HEK293 (cell line): ENCODE measurements at regions not wholly inside any gene's neighbourhood (a gene's known extent, or its start where the extent isn't known, plus 50 kb on each side); places are given as distances from the start of the nearest gene placed in this dataset.
A peak's percentile ranks its signal among the peaks of the same experiment; 100 is the strongest.

Experiments
- CTCF ChIA-PET: fragments of 350-600 bp; formaldehyde crosslinking; extraction: SDS; loops from one replicate; lab custom pipeline; 2021; ENCODE audit warnings: antibody characterized with exemption; lab: Yijun Ruan, JAX
- POLR2A ChIA-PET: fragments of 300-600 bp; formaldehyde crosslinking; extraction: SDS; loops from one replicate; lab custom pipeline; 2020; ENCODE audit warnings: antibody characterized with exemption, inconsistent platforms; lab: Yijun Ruan, JAX
- H3K27ac ChIP-seq: fragments of 200-500 bp; sonication (Bioruptor generic); 2 replicates; pipeline ENCODE4 v1.5.1; 2014; ENCODE audit warnings: low read depth, low read length, control low read depth, inconsistent platforms; ENCODE audit errors: extremely low read depth
- H3K36me3 ChIP-seq, 2 experiments: fragments of 200-500 bp in 1 of 2; sonication (Bioruptor generic) in 1 of 2; 1 replicate in 1 of 2; 2 replicates in 1 of 2; pipeline ENCODE4 v1.5.1; 2014 to 2017; ENCODE audit warnings: inconsistent platforms in 2 of 2, low read length in 2 of 2; ENCODE audit not compliant: control insufficient read depth in 2 of 2, insufficient read depth in 1 of 2
- H3K4me1 ChIP-seq: fragments of 200-500 bp; sonication (Bioruptor generic); 2 replicates; pipeline ENCODE4 v1.5.1; 2014; ENCODE audit warnings: mild to moderate bottlenecking, low read length, inconsistent platforms; ENCODE audit not compliant: control insufficient read depth, insufficient read depth
- H3K4me3 ChIP-seq: 2 replicates; pipeline ENCODE4 v1.5.1; 2011; ENCODE audit warnings: low read depth, mild to moderate bottlenecking, control low read depth, low read length, moderate library complexity
- H3K9me3 ChIP-seq: fragments of 200-500 bp; sonication (Bioruptor generic); 2 replicates; pipeline ENCODE4 v1.5.1; 2014; ENCODE audit warnings: low read depth, low read length, inconsistent platforms; ENCODE audit not compliant: control insufficient read depth, insufficient read depth
- EGR2 ChIP-seq: fragments of 450-650 bp; formaldehyde crosslinking; IDR thresholded peaks from 2 replicates; pipeline ENCODE4 v1.5.1; 2016; ENCODE audit warnings: low read depth, missing biosample characterization, missing genetic modification characterization
- GLI2 ChIP-seq: fragments of 450-650 bp; formaldehyde crosslinking; IDR thresholded peaks from 2 replicates; pipeline ENCODE4; 2017; ENCODE audit warnings: missing biosample characterization, missing genetic modification characterization, low read depth, borderline replicate concordance
- GLIS1 ChIP-seq: fragments of 450-650 bp; formaldehyde crosslinking; IDR thresholded peaks from 2 replicates; pipeline ENCODE4 v1.5.1; 2016; ENCODE audit warnings: missing biosample characterization, missing genetic modification characterization
- GLIS2 ChIP-seq: fragments of 450-650 bp; formaldehyde crosslinking; IDR thresholded peaks from 2 replicates; pipeline ENCODE4 v1.5.1; 2016; ENCODE audit warnings: missing biosample characterization, missing genetic modification characterization
- INSM2 ChIP-seq: fragments of 450-650 bp; formaldehyde crosslinking; IDR thresholded peaks from 2 replicates; pipeline ENCODE4 v1.5.1; 2016; ENCODE audit warnings: missing biosample characterization, missing genetic modification characterization
- KLF16 ChIP-seq: fragments of 450-650 bp; formaldehyde crosslinking; IDR thresholded peaks from 2 replicates; pipeline ENCODE4 v1.5.1; 2017; ENCODE audit warnings: missing biosample characterization, missing genetic modification characterization
- KLF17 ChIP-seq: fragments of 450-650 bp; formaldehyde crosslinking; IDR thresholded peaks from 2 replicates; pipeline ENCODE4 v1.5.1; 2016; ENCODE audit warnings: missing biosample characterization, missing genetic modification characterization
- REPIN1 ChIP-seq: fragments of 450-650 bp; formaldehyde crosslinking; IDR thresholded peaks from 2 replicates; pipeline ENCODE4 v1.5.1; 2017; ENCODE audit warnings: missing biosample characterization, missing genetic modification characterization, low read depth
- REST ChIP-seq: fragments of 450-650 bp; formaldehyde crosslinking; IDR thresholded peaks from 2 replicates; pipeline ENCODE4 v1.5.1; 2016; ENCODE audit warnings: missing biosample characterization, missing genetic modification characterization
- SETDB1 ChIP-seq: IDR thresholded peaks from one replicate; pipeline ENCODE4 v1.6.1; 2017; ENCODE audit warnings: mild to moderate bottlenecking, low read length, moderate library complexity, mixed read lengths; ENCODE audit not compliant: insufficient read length
- SP7 ChIP-seq: fragments of 450-650 bp; formaldehyde crosslinking; IDR thresholded peaks from 2 replicates; pipeline ENCODE4 v1.5.1; 2016; ENCODE audit warnings: missing biosample characterization, missing genetic modification characterization
- TCF7L2 ChIP-seq: IDR thresholded peaks from 2 replicates; pipeline ENCODE4 v1.6.1; 2011; ENCODE audit warnings: low read depth, mild to moderate bottlenecking, inconsistent platforms, low read length, moderate library complexity, borderline replicate concordance
- TRIM28 ChIP-seq: IDR thresholded peaks from 2 replicates; pipeline ENCODE4 v1.6.1; 2011; ENCODE audit warnings: low read length, control low read depth, borderline replicate concordance
- ZBTB17 ChIP-seq: fragments of 450-650 bp; formaldehyde crosslinking; IDR thresholded peaks from 2 replicates; pipeline ENCODE4 v1.5.1; 2016; ENCODE audit warnings: missing biosample characterization, missing genetic modification characterization
- ZBTB21 ChIP-seq: fragments of 450-650 bp; formaldehyde crosslinking; IDR thresholded peaks from 2 replicates; pipeline ENCODE4 v1.5.1; 2017; ENCODE audit warnings: missing biosample characterization, missing genetic modification characterization
- ZFHX2 ChIP-seq: fragments of 450-650 bp; formaldehyde crosslinking; conservative IDR thresholded peaks from 2 replicates; pipeline ENCODE4 v1.5.1; 2016; ENCODE audit warnings: missing biosample characterization, missing genetic modification characterization
- ZNF112 ChIP-seq: fragments of 450-650 bp; formaldehyde crosslinking; IDR thresholded peaks from 2 replicates; pipeline ENCODE4 v1.5.0; 2017; ENCODE audit warnings: missing biosample characterization, missing genetic modification characterization
- ZNF292 ChIP-seq: fragments of 450-650 bp; formaldehyde crosslinking; IDR thresholded peaks from 2 replicates; pipeline ENCODE4 v1.5.1; 2016; ENCODE audit warnings: low read depth, missing biosample characterization, missing genetic modification characterization, borderline replicate concordance
- ZNF302 ChIP-seq: fragments of 450-650 bp; formaldehyde crosslinking; IDR thresholded peaks from 2 replicates; pipeline ENCODE4 v1.5.1; 2016; ENCODE audit warnings: missing biosample characterization, missing genetic modification characterization, low read depth
- ZNF394 ChIP-seq: fragments of 450-650 bp; formaldehyde crosslinking; IDR thresholded peaks from 2 replicates; pipeline ENCODE4 v1.5.1; 2016; ENCODE audit warnings: missing biosample characterization, missing genetic modification characterization, mild to moderate bottlenecking, moderate library complexity, borderline replicate concordance
- ZNF398 ChIP-seq: fragments of 450-650 bp; formaldehyde crosslinking; IDR thresholded peaks from 2 replicates; pipeline ENCODE4 v1.5.1; 2017; ENCODE audit warnings: missing biosample characterization, missing genetic modification characterization
- ZNF433 ChIP-seq: fragments of 450-650 bp; formaldehyde crosslinking; IDR thresholded peaks from 2 replicates; pipeline ENCODE4 v1.5.1; 2016; ENCODE audit warnings: missing biosample characterization, missing genetic modification characterization, low read depth
- ZNF48 ChIP-seq: fragments of 450-650 bp; formaldehyde crosslinking; IDR thresholded peaks from 2 replicates; pipeline ENCODE4 v1.5.1; 2016; ENCODE audit warnings: missing biosample characterization, missing genetic modification characterization
- ZNF548 ChIP-seq: fragments of 450-650 bp; formaldehyde crosslinking; IDR thresholded peaks from 2 replicates; pipeline ENCODE4 v1.5.1; 2016; ENCODE audit warnings: missing biosample characterization, missing genetic modification characterization
- ZNF549 ChIP-seq: fragments of 450-650 bp; IDR thresholded peaks from 2 replicates; pipeline ENCODE4 v1.5.1; 2018; ENCODE audit warnings: missing biosample characterization, missing genetic modification characterization, mild to moderate bottlenecking, inconsistent platforms, moderate library complexity
- ZNF561 ChIP-seq: fragments of 450-650 bp; IDR thresholded peaks from 2 replicates; pipeline ENCODE4 v1.5.1; 2018; ENCODE audit warnings: missing biosample characterization, missing genetic modification characterization, borderline replicate concordance
- ZNF629 ChIP-seq: fragments of 450-650 bp; formaldehyde crosslinking; IDR thresholded peaks from 2 replicates; pipeline ENCODE4 v1.5.1; 2017; ENCODE audit warnings: missing biosample characterization, missing genetic modification characterization
- ZNF660 ChIP-seq: fragments of 450-650 bp; IDR thresholded peaks from 2 replicates; pipeline ENCODE4 v1.5.1; 2018; ENCODE audit warnings: missing biosample characterization, mild to moderate bottlenecking, missing genetic modification characterization
- ZNF664 ChIP-seq: fragments of 450-650 bp; formaldehyde crosslinking; IDR thresholded peaks from 2 replicates; pipeline ENCODE4 v1.5.1; 2016; ENCODE audit warnings: missing biosample characterization, missing genetic modification characterization
- ZNF785 ChIP-seq: fragments of 450-650 bp; formaldehyde crosslinking; IDR thresholded peaks from 2 replicates; pipeline ENCODE4 v1.5.1; 2016; ENCODE audit warnings: missing biosample characterization, missing genetic modification characterization
- ZNF830 ChIP-seq: fragments of 450-650 bp; IDR thresholded peaks from 2 replicates; pipeline ENCODE4 v1.5.0; 2018; ENCODE audit warnings: missing biosample characterization, missing genetic modification characterization, low read depth, mild to moderate bottlenecking, moderate library complexity
- ZSCAN23 ChIP-seq: fragments of 450-650 bp; formaldehyde crosslinking; IDR thresholded peaks from 2 replicates; pipeline ENCODE4 v1.5.1; 2016; ENCODE audit warnings: missing biosample characterization, missing genetic modification characterization
- ZSCAN30 ChIP-seq: fragments of 450-650 bp; IDR thresholded peaks from 2 replicates; pipeline ENCODE4 v1.5.1; 2018; ENCODE audit warnings: missing biosample characterization, mild to moderate bottlenecking, missing genetic modification characterization, moderate library complexity

GRCh38 chr6:132131758-132132157 is 180.6 kb upstream of the CCN2 start:
- H3K4me1 ChIP-seq, result peaks cover 5% of the 10 kb centered on the region; the same call in 1 of the 2 replicates
- H3K36me3 ChIP-seq, result no peaks in the 10 kb centered on the region
- no peaks in the 10 kb centered on the region for H3K9me3 ChIP-seq
- ChIA-PET CTCF (interaction anchor here (0.6 to 1.1 kb wide), 7 partner anchors 10 to 1368 kb away, joined by 3 to 5 read pairs (median 3); no protein-coding TSS in a partner anchor), POLR2A (interaction anchor here (0.7 to 1.4 kb wide), 3 partner anchors 96 to 181 kb away, joined by 3 to 7 read pairs (median 4); partner anchors contain the start of gene CCN2)
- H3K4me3 ChIP-seq, result no peak overlapping the region
- no peak overlapping the region for H3K27ac ChIP-seq
- peak; percentile 77; the same call in 1 of the 2 replicates for TF ChIP-seq TRIM28
- no peak for TF ChIP-seq ZNF549 (tag by site-specific recombination)
- TF ChIP-seq ZNF561, result no peak
- no peak for TF ChIP-seq ZNF785 (tag by site-specific recombination)
- TF ChIP-seq REPIN1 (tag by site-specific recombination), result no peak
- no peak for TF ChIP-seq ZNF112
- no peak for TF ChIP-seq ZSCAN23 (tag by site-specific recombination)
- TF ChIP-seq ZBTB21, result peak; percentile 81
- no peak for TF ChIP-seq ZNF548 (tag by site-specific recombination)
- peak; percentile 36; the same call in 1 of the 2 replicates for TF ChIP-seq ZNF398
- TF ChIP-seq SP7 (tag by site-specific recombination), result peak; percentile 94
- peak; percentile 68; the same call in 1 of the 2 replicates for TF ChIP-seq ZNF394 (tag by site-specific recombination)
- TF ChIP-seq KLF17 (tag by site-specific recombination), result peak; percentile 91
- no peak for TF ChIP-seq REST (tag by site-specific recombination)
- TF ChIP-seq ZSCAN30 (tag by site-specific recombination), result no peak
- no peak for TF ChIP-seq SETDB1
- TF ChIP-seq GLI2, result no peak
- peak; percentile 94 for TF ChIP-seq ZNF629 (tag by site-specific recombination)
- peak; percentile 32 for TF ChIP-seq ZNF660 (tag by site-specific recombination)
- no peak for TF ChIP-seq ZNF433 (tag by site-specific recombination)
- TF ChIP-seq ZNF830 (tag by site-specific recombination), result no peak
- TF ChIP-seq TCF7L2, result no peak
- no peak for TF ChIP-seq ZNF292 (tag by site-specific recombination)
- TF ChIP-seq INSM2 (tag by site-specific recombination), result peak; percentile 70
- TF ChIP-seq GLIS2, result no peak
- peak; percentile 48; the same call in 1 of the 2 replicates for TF ChIP-seq GLIS1
- TF ChIP-seq ZFHX2 (tag by site-specific recombination), result peak; percentile 95
- TF ChIP-seq ZNF302 (tag by site-specific recombination), result no peak
- TF ChIP-seq KLF16 (tag by site-specific recombination), result no peak
- peak; percentile 53 for TF ChIP-seq ZBTB17 (tag by site-specific recombination)
- TF ChIP-seq ZNF48 (tag by site-specific recombination), result no peak
- TF ChIP-seq EGR2, result peak; percentile 95
- no peak for TF ChIP-seq ZNF664 (tag by site-specific recombination)
